CD4-positive, alpha-beta T cell (primary cell): ENCODE measurements at regions not wholly inside any gene's neighbourhood (a gene's known extent, or its start where the extent isn't known, plus 50 kb on each side); places are given as distances from the start of the nearest gene placed in this dataset.

ENCODE experiments used
- ATAC-seq: fragments of 200-7000 bp; cut with Tn5 transposase; one replicate; pipeline ENCODE4 v1.10.0; 2022; ENCODE audit warnings: mild to moderate bottlenecking; ENCODE audit not compliant: poor library complexity
- CTCF ChIA-PET: fragments of 350-600 bp; sonication (Branson Sonifier 250); formaldehyde crosslinking; loops from one replicate; lab custom pipeline; 2021; ENCODE audit warnings: antibody characterized with exemption, inconsistent platforms; lab: Charles Lee
- POLR2A ChIA-PET: fragments of 350-600 bp; sonication (Branson Sonifier 250); formaldehyde crosslinking; loops from one replicate; lab custom pipeline; 2021; ENCODE audit warnings: antibody characterized with exemption, inconsistent platforms; lab: Charles Lee
- DNase-seq, 14 experiments: peaks; one replicate each; pipeline ENCODE4 v3.0.0-alpha.2; 2013 to 2020; ENCODE audit warnings: mixed read lengths in 2 of 14
- H3K27ac ChIP-seq, 2 donors: one replicate each; pipeline versions ENCODE4 v1.5.1 to v1.7.0; 2013; ENCODE audit warnings: low read length in 2 of 2, low read depth in 1 of 2, mild to moderate bottlenecking in 1 of 2
- H3K27me3 ChIP-seq, 2 experiments: 1 replicate in 1 of 2; 2 replicates in 1 of 2; pipeline versions ENCODE4 v1.6.1 to v1.7.0; 2013; ENCODE audit warnings: low read length in 2 of 2, control low read depth in 1 of 2, mild to moderate bottlenecking in 1 of 2, moderate library complexity in 1 of 2; ENCODE audit not compliant: insufficient read depth in 2 of 2, control insufficient read depth in 1 of 2
- H3K36me3 ChIP-seq: one replicate; pipeline ENCODE4 v1.6.1; 2013; ENCODE audit warnings: low read length, control low read depth; ENCODE audit not compliant: insufficient read depth
- H3K4me1 ChIP-seq: one replicate; pipeline ENCODE4 v1.6.1; 2013; ENCODE audit warnings: low read length, control low read depth; ENCODE audit not compliant: insufficient read depth
- H3K4me3 ChIP-seq: one replicate; pipeline ENCODE4 v1.5.1; 2013; ENCODE audit warnings: mild to moderate bottlenecking, low read length, moderate library complexity
- H3K9me3 ChIP-seq, 2 experiments: 1 replicate in 1 of 2; 2 replicates in 1 of 2; pipeline versions ENCODE4 v1.6.1 to v1.7.0; 2013; ENCODE audit warnings: low read length in 2 of 2, mild to moderate bottlenecking in 2 of 2, control low read depth in 1 of 2, moderate library complexity in 1 of 2; ENCODE audit not compliant: control insufficient read depth in 1 of 2, insufficient read depth in 1 of 2
- H3K27ac Mint-ChIP-seq: one replicate; pipeline ENCODE4 v1.8.0; 2020; ENCODE audit warnings: mixed read lengths
- H3K27me3 Mint-ChIP-seq: one replicate; pipeline ENCODE4 v1.8.0; 2021; ENCODE audit warnings: mixed read lengths
- H3K36me3 Mint-ChIP-seq: one replicate; pipeline ENCODE4 v1.8.0; 2021; ENCODE audit warnings: low read depth, mixed read lengths
- H3K4me1 Mint-ChIP-seq: one replicate; pipeline ENCODE4 v1.8.0; 2021; ENCODE audit warnings: low read depth, mixed read lengths
- H3K4me3 Mint-ChIP-seq: one replicate; pipeline ENCODE4 v1.8.0; 2020; ENCODE audit warnings: mild to moderate bottlenecking, mixed read lengths
- H3K9me3 Mint-ChIP-seq: one replicate; pipeline ENCODE4 v1.8.0; 2020; ENCODE audit warnings: mixed read lengths
- intact Hi-C, 2 experiments: fragments of 100-400 bp; cut with DNase I in 1 of 2; cut with micrococcal nuclease in 1 of 2; formaldehyde crosslinking; loops; one replicate each; pipeline versions ENCODE4 v1.15.1 to v1.9.0; 2023 to 2025; cut with DNase I, micrococcal nuclease
- TF ChIP-seq, protein P1 (sequence below): fragments of 200-600 bp; IDR thresholded peaks from one replicate; pipeline ENCODE4 v1.8.0; 2022; ENCODE audit warnings: antibody characterized with exemption, mild to moderate bottlenecking

DNA sequence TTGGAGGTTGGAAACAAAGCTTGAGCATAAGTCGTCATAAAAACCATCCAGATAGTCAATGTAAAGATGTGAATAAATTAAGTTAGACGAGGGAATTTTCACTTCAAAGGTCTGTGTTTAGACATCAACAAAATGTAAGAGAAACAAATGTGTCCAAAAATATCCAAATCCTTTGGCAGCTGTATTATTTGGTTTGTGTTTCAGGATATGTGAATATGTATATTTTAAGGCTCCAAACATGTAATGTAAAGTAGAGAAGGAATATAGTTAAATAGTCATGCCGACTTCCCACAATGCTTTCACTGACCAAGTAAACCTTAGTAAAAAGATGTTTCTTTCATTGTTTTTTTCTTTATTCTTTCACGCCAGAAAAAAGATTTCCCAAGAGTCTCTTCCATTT lies 604.9 kb upstream of the NRP1 start:
- ATAC-seq, result no peak
- Histone ChIP-seq H3K27me3 (no peaks in the 10 kb centered on the region), H3K4me3 (no peak overlapping the region), H3K27ac (no peak overlapping the region), H3K36me3 (no peaks in the 10 kb centered on the region), H3K4me1 (no peaks in the 10 kb centered on the region), H3K9me3 (no peaks in the 10 kb centered on the region)
- DNase-seq, result no peak
- no peak overlapping the region for H3K27ac Mint-ChIP-seq
- no peaks in the 10 kb centered on the region for H3K27me3 Mint-ChIP-seq
- CTCF ChIA-PET, result no interaction called here
- H3K4me1 Mint-ChIP-seq, result no peaks in the 10 kb centered on the region
- no peaks in the 10 kb centered on the region for H3K9me3 Mint-ChIP-seq
- TF ChIP-seq, protein P1, sequence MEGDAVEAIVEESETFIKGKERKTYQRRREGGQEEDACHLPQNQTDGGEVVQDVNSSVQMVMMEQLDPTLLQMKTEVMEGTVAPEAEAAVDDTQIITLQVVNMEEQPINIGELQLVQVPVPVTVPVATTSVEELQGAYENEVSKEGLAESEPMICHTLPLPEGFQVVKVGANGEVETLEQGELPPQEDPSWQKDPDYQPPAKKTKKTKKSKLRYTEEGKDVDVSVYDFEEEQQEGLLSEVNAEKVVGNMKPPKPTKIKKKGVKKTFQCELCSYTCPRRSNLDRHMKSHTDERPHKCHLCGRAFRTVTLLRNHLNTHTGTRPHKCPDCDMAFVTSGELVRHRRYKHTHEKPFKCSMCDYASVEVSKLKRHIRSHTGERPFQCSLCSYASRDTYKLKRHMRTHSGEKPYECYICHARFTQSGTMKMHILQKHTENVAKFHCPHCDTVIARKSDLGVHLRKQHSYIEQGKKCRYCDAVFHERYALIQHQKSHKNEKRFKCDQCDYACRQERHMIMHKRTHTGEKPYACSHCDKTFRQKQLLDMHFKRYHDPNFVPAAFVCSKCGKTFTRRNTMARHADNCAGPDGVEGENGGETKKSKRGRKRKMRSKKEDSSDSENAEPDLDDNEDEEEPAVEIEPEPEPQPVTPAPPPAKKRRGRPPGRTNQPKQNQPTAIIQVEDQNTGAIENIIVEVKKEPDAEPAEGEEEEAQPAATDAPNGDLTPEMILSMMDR, result no peak
- H3K4me3 Mint-ChIP-seq, result no peak overlapping the region
- intact Hi-C loops, result no loop called here
- POLR2A ChIA-PET, result no interaction called here
- no peaks in the 10 kb centered on the region for H3K36me3 Mint-ChIP-seq

DNA sequence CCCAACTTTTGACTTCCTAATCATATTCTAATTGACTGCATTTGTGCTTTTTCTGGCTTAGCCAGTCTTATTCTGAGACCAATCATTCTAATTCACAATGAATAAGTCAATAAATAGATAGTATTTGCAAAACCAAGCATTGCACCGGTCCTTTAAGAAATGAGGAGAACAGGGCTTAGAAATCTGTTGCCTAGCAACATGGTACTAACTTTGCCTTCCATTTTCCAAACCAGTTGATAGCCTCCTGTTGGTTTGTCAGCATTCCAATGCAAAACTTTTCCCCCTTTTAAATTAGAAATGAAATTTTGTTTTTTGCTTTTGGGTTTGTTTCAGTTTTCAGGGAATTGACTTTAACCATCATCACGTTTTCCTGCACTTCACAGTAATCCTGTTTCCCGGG lies 603.5 kb upstream of the NRP1 start:
- intact Hi-C loops, result no loop called here
- no peaks in the 10 kb centered on the region for H3K27me3 ChIP-seq
- H3K27ac ChIP-seq, result no peak overlapping the region
- H3K36me3 ChIP-seq, result no peaks in the 10 kb centered on the region
- no peaks in the 10 kb centered on the region for H3K9me3 ChIP-seq
- ChIA-PET POLR2A (no interaction called here), CTCF (no interaction called here)
- Mint-ChIP-seq H3K4me1 (no peaks in the 10 kb centered on the region), H3K27me3 (no peaks in the 10 kb centered on the region), H3K9me3 (no peaks in the 10 kb centered on the region), H3K27ac (no peak overlapping the region), H3K4me3 (no peak overlapping the region), H3K36me3 (no peaks in the 10 kb centered on the region)
- H3K4me1 ChIP-seq, result no peaks in the 10 kb centered on the region
- TF ChIP-seq, protein P1, result no peak
- H3K4me3 ChIP-seq, result no peak overlapping the region
- DNase-seq, result no peak
- ATAC-seq, result no peak

DNA sequence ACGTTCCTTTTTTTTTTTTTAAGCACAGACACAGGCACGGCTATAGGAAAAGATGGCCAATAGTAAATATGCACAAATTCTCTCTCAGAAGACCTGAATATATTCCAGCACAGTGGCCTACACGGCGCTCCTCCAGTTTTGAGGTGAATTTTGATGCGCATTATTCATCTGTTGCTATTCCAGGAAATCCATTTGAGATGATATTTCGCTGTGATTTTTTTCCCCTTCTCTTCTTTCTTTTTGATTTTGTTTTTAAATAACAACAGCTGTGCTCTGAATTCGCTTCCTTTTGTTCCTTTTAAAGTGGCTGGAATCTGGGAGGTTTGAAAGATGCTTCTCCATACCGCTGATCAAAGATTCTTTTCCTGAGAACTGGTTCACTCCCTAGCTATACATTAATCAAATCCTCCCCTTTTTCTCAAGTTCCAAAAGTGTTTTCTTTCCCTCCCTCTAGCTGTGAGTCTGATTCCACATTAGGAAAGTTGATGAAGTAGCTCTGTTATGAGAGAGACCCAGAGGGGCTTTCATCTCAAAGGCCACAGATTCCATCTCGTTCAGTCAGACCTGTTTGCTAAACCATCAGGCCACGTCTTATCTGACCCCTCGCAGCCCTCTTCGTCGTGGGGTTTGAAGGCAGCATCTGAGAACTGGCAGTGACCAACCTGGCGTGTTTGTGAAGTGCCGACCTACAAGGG lies 602.7 kb upstream of the NRP1 start:
- Mint-ChIP-seq H3K36me3 (no peaks in the 10 kb centered on the region), H3K4me3 (no peak overlapping the region), H3K4me1 (no peaks in the 10 kb centered on the region), H3K9me3 (no peaks in the 10 kb centered on the region), H3K27me3 (no peaks in the 10 kb centered on the region), H3K27ac (no peak overlapping the region)
- no peaks in the 10 kb centered on the region for H3K36me3 ChIP-seq
- no peaks in the 10 kb centered on the region for H3K9me3 ChIP-seq
- H3K4me3 ChIP-seq, result no peak overlapping the region
- TF ChIP-seq, protein P1, result no peak
- no peaks in the 10 kb centered on the region for H3K4me1 ChIP-seq
- ATAC-seq (no peak), DNase-seq (no peak)
- ChIA-PET POLR2A (no interaction called here), CTCF (no interaction called here)
- H3K27ac ChIP-seq, result no peak overlapping the region
- H3K27me3 ChIP-seq, result no peaks in the 10 kb centered on the region
- intact Hi-C loops, result no loop called here
